ENCODE measurements at regions not wholly inside any gene's neighbourhood (a gene's known extent, or its start where the extent isn't known, plus 50 kb on each side); places are given as distances from the start of the nearest gene placed in this dataset.

DNA sequence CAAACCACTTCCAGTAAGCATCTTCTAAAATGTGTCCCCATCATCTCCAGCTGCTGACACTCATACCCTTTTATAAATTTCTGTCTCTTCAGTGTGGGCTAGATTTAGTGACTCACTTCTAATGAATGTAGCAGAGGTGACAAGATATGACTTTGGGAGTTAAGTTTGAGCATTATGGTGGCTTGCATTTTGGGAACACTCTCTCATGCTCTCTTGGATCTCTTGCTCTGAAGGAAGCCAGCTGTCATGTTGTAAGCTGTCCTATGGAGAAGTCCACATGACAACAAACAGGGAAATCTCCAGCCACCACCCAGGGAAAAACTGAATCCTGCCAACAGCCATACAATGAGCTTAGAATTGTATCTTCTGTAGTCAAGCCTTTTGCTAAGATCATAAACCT, 691.3 kb upstream of the PCDH7 start:
- POLR2A ChIA-PET (ENCODE audit: partially characterized antibody): no interaction called here
- no peak overlapping the region for H2BK120ac ChIP-seq (replicated peaks; ENCODE audit: low read depth, low read length)

More for the DNA sequence above, 691.3 kb upstream of the PCDH7 start:
- Histone ChIP-seq H3K36me3 (ENCODE audit: control insufficient read depth in 2 of 4, insufficient read depth in 4 of 4, low read length in 3 of 4) (no peaks in the 10 kb centered on the region), H3K4me1 (replicated peaks in 1 of 4; ENCODE audit: control insufficient read depth in 3 of 4, insufficient read depth in 4 of 4, low read length in 3 of 4) (no peaks in the 10 kb centered on the region), H3K56ac (replicated peaks; ENCODE audit: insufficient read length, low read depth, low read length) (no peak overlapping the region), H4K8ac (ENCODE audit: extremely low read depth, insufficient read depth, low read length) (no peak overlapping the region), H4K91ac (replicated peaks; ENCODE audit: insufficient read length, low read length) (no peak overlapping the region), H2BK15ac (ENCODE audit: low read length) (no peak overlapping the region), H2BK20ac (ENCODE audit: low read length) (no peak overlapping the region), H3K9ac (replicated peaks in 1 of 4; ENCODE audit: extremely low read depth in 1 of 4, low read depth in 3 of 4, low read length in 3 of 4) (no peak overlapping the region), H3K4ac (replicated peaks; ENCODE audit: insufficient read length, low read depth, low read length) (no peak overlapping the region), H2BK5ac (ENCODE audit: low read depth, low read length) (no peak overlapping the region), H3K4me2 (ENCODE audit: insufficient read depth in 1 of 2, low read depth in 2 of 2, low read length in 2 of 2) (no peak overlapping the region), H3K9me3 (ENCODE audit: insufficient read depth in 2 of 2, low read depth in 1 of 2, low read length in 1 of 2) (no peaks in the 10 kb centered on the region), H3K23ac (ENCODE audit: insufficient read length) (no peak overlapping the region), H3K4me3 (ENCODE audit: extremely low read depth in 1 of 4, insufficient read depth in 2 of 4, low read depth in 3 of 4, low read length in 4 of 4) (no peak overlapping the region), H3K23me2 (ENCODE audit: low read depth, low read length) (no peaks in the 10 kb centered on the region), H3K79me2 (ENCODE audit: control insufficient read depth in 1 of 2, insufficient read depth in 2 of 2, low read length in 2 of 2) (no peaks in the 10 kb centered on the region), H4K20me1 (replicated peaks in 1 of 2; ENCODE audit: control insufficient read depth in 1 of 2, insufficient read depth in 2 of 2, low read length in 2 of 2) (no peaks in the 10 kb centered on the region), H3K14ac (ENCODE audit: insufficient read length) (no peak overlapping the region), H3K27ac (ENCODE audit: low read depth, low read length) (no peak overlapping the region), H3K79me1 (ENCODE audit: low read depth, low read length) (no peaks in the 10 kb centered on the region), H2AK5ac (ENCODE audit: low read depth, low read length) (no peak overlapping the region), H4K5ac (ENCODE audit: insufficient read length, low read depth, low read length) (no peak overlapping the region), H2AFZ (ENCODE audit: low read length) (peak overlapping the region; percentile 35; the same call in 1 of the 2 replicates), H3K27me3 (replicated peaks in 1 of 4; ENCODE audit: control insufficient read depth in 3 of 4, extremely low read depth in 1 of 4, insufficient read depth in 3 of 4, low read length in 3 of 4) (no peaks in the 10 kb centered on the region), H3K18ac (ENCODE audit: extremely low read depth, low read length) (no peak overlapping the region), H2BK12ac (ENCODE audit: low read depth, low read length) (no peak overlapping the region)
- CTCF ChIA-PET (ENCODE audit: partially characterized antibody): no interaction called here
- DNase-seq (ENCODE audit: low read depth in 1 of 2, low spot score in 2 of 2): no peak
- FAIRE-seq: no peak
- no peak for TF ChIP-seq KDM1A (IDR thresholded peaks at IDR 0.05; ENCODE audit: borderline replicate concordance, low read length)
- TF ChIP-seq TEAD4 (IDR thresholded peaks at IDR 0.05; ENCODE audit: low read depth, low read length): no peak
- no peak for TF ChIP-seq CHD1 (IDR thresholded peaks at IDR 0.05; ENCODE audit: low read depth, low read length)
- TF ChIP-seq EZH2 (IDR thresholded peaks at IDR 0.05; ENCODE audit: low read depth, low read length, severe bottlenecking): no peak
- TF ChIP-seq HDAC2 (IDR thresholded peaks at IDR 0.05; ENCODE audit: borderline replicate concordance in 1 of 2, low read depth in 2 of 2, low read length in 2 of 2): no peak
- no peak for TF ChIP-seq KDM4A (IDR thresholded peaks at IDR 0.05; ENCODE audit: low read depth, low read length, severe bottlenecking)
- TF ChIP-seq E2F6 (IDR thresholded peaks at IDR 0.05): no peak
- no peak for TF ChIP-seq SP1 (IDR thresholded peaks at IDR 0.05; ENCODE audit: low read depth, low read length)
- no peak for TF ChIP-seq BRCA1 (IDR thresholded peaks at IDR 0.05; ENCODE audit: low read depth, low read length)
- TF ChIP-seq NANOG (IDR thresholded peaks at IDR 0.05; ENCODE audit: insufficient read depth, low read depth, low read length, poor library complexity, severe bottlenecking): no peak
- TF ChIP-seq ATF2 (IDR thresholded peaks at IDR 0.05; ENCODE audit: low read length): no peak
